ENCODE measurements at regions not wholly inside any gene's neighbourhood (a gene's known extent, or its start where the extent isn't known, plus 50 kb on each side); places are given as distances from the start of the nearest gene placed in this dataset.
A peak's percentile ranks its signal among the peaks of the same experiment; 100 is the strongest.

DNA sequence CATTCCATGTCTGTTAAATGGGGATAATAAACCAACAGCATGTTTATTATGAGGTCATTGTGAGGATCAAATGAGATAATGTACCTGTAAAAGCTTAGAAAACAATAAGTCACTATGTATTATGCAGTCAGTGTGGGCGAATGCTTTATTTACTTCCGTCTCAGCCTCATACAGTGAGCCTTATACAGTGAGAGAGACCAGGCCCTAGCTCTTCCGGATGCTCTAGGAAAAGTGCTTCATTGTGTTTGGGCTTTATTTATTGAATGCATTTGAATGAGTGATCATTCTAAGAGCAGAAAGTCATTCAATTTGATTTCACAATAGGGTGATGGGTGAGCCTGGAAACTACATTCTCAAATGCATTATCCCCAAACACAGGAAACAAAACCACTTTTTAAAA lies 603.9 kb upstream of the FANCL start:
- POLR2A ChIA-PET = no interaction called here
- TF ChIP-seq L3MBTL2 (conservative IDR thresholded peaks at IDR 0.05) = no peak
- no peak for TF ChIP-seq LEF1 (IDR thresholded peaks at IDR 0.05; ENCODE audit: borderline replicate concordance)
- TF ChIP-seq ZNF384 (IDR thresholded peaks at IDR 0.05) = no peak
- TF ChIP-seq FOXA1 (IDR thresholded peaks at IDR 0.05) = no peak
- TF ChIP-seq ARNT (IDR thresholded peaks at IDR 0.05) = no peak
- TF ChIP-seq PKNOX1 (IDR thresholded peaks at IDR 0.05) = no peak
- TF ChIP-seq FOXK2 (IDR thresholded peaks at IDR 0.05) = no peak
- TF ChIP-seq CTBP1 (IDR thresholded peaks at IDR 0.05; ENCODE audit: borderline replicate concordance) = no peak
- no peak for TF ChIP-seq NFRKB (IDR thresholded peaks at IDR 0.05)
- TF ChIP-seq FOXM1 (IDR thresholded peaks at IDR 0.05; ENCODE audit: borderline replicate concordance) = no peak
- no peak for TF ChIP-seq TARDBP (IDR thresholded peaks at IDR 0.05)
- TF ChIP-seq SP1 (IDR thresholded peaks at IDR 0.05) = no peak
- TF ChIP-seq BHLHE40 (IDR thresholded peaks at IDR 0.05; ENCODE audit: borderline replicate concordance) = no peak
- TF ChIP-seq ELF4 (IDR thresholded peaks at IDR 0.05) = no peak
- no peak for TF ChIP-seq SUZ12 (IDR thresholded peaks at IDR 0.05)
- TF ChIP-seq HDGF (IDR thresholded peaks at IDR 0.05; ENCODE audit: borderline replicate concordance) = no peak
- no peak for DNase-seq (ENCODE audit: extremely low spot score)

DNA sequence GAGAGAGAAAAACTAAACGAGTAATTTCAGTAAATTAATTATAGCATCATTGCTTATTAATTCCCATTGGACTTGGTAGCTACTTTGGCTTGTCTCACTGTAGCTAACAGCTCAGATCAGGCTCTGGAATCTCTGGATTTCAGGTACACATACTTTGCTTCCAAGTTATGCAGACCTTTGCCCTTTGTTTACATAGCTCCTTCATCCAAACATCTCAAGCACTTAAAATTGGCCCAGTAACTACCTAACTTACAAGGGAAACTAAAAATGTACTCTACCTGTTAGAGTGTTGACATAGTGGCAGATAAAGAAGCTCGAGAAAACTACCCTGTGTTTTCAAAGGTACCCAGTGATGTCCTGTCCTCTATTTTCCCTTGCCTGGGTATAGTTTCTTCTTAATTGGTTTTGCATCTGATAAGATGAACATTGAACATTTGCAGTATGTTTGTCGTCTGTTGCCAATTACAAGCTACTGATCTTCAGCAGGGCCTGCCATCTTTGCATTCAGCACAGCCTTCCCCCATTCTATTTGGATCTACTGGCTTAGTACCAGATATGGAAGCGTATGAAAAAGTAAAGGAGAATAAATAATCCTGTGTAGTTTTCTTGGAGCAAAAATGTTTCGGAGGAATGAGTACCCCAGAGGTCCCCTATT lies 601.5 kb upstream of the FANCL start:
- ChIA-PET POLR2A (no interaction called here), CTCF (no interaction called here)
- DNase-seq (ENCODE audit: extremely low spot score) = no peak
- TF ChIP-seq FOXM1 (IDR thresholded peaks at IDR 0.05; ENCODE audit: borderline replicate concordance) (no peak), PKNOX1 (IDR thresholded peaks at IDR 0.05) (no peak), LEF1 (IDR thresholded peaks at IDR 0.05; ENCODE audit: borderline replicate concordance) (no peak), CTBP1 (IDR thresholded peaks at IDR 0.05; ENCODE audit: borderline replicate concordance) (no peak), HDGF (IDR thresholded peaks at IDR 0.05; ENCODE audit: borderline replicate concordance) (no peak), NFRKB (IDR thresholded peaks at IDR 0.05) (no peak)

More for the DNA sequence above, 603.9 kb upstream of the FANCL start:
- CTCF ChIA-PET = no interaction called here

DNA sequence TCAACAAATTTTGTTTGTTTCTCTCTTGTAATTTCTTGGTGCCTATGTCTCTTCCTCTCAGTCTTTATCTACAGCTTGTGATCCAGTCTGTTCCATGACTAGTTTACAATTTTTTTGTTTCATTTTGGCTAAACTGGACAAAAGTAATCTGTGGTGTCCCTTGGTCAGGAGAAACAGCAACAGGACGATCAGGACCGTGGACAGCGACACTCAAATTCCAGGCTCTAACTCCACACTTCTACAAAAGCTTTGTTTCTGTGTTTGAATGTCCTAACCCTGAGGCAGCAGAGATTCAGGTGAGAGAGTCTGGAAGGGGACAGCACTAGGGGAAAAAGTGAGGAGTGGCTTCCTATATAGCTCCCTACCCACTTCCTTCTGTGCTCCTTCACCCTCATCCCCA lies 593.3 kb upstream of the FANCL start:
- DNase-seq (ENCODE audit: extremely low spot score) = peak; percentile 42
- ChIA-PET CTCF (no interaction called here), POLR2A (no interaction called here)
- TF ChIP-seq CTBP1 (IDR thresholded peaks at IDR 0.05; ENCODE audit: borderline replicate concordance) (no peak), HDGF (IDR thresholded peaks at IDR 0.05; ENCODE audit: borderline replicate concordance) (no peak), FOXK2 (IDR thresholded peaks at IDR 0.05) (no peak), NFRKB (IDR thresholded peaks at IDR 0.05) (no peak), FOXM1 (IDR thresholded peaks at IDR 0.05; ENCODE audit: borderline replicate concordance) (no peak), TARDBP (IDR thresholded peaks at IDR 0.05) (no peak), ARNT (IDR thresholded peaks at IDR 0.05) (no peak), SUZ12 (IDR thresholded peaks at IDR 0.05) (no peak), LEF1 (IDR thresholded peaks at IDR 0.05; ENCODE audit: borderline replicate concordance) (no peak), ZNF384 (IDR thresholded peaks at IDR 0.05) (no peak), FOXA1 (IDR thresholded peaks at IDR 0.05) (no peak), BHLHE40 (IDR thresholded peaks at IDR 0.05; ENCODE audit: borderline replicate concordance) (no peak), PKNOX1 (IDR thresholded peaks at IDR 0.05) (no peak), ELF4 (IDR thresholded peaks at IDR 0.05) (no peak), L3MBTL2 (conservative IDR thresholded peaks at IDR 0.05) (no peak), SP1 (IDR thresholded peaks at IDR 0.05) (no peak)

GRCh38 chr2:58826795-58827194 lies 585.7 kb upstream of the FANCL start:
- DNase-seq (ENCODE audit: extremely low spot score) = no peak
- TF ChIP-seq TARDBP (IDR thresholded peaks at IDR 0.05) (no peak), CTBP1 (IDR thresholded peaks at IDR 0.05; ENCODE audit: borderline replicate concordance) (no peak), SP1 (IDR thresholded peaks at IDR 0.05) (no peak), PKNOX1 (IDR thresholded peaks at IDR 0.05) (peak; percentile 60), HDGF (IDR thresholded peaks at IDR 0.05; ENCODE audit: borderline replicate concordance) (no peak), ZNF384 (IDR thresholded peaks at IDR 0.05) (no peak), SUZ12 (IDR thresholded peaks at IDR 0.05) (no peak), LEF1 (IDR thresholded peaks at IDR 0.05; ENCODE audit: borderline replicate concordance) (no peak), FOXM1 (IDR thresholded peaks at IDR 0.05; ENCODE audit: borderline replicate concordance) (no peak)
- ChIA-PET POLR2A (no interaction called here), CTCF (no interaction called here)

DNA sequence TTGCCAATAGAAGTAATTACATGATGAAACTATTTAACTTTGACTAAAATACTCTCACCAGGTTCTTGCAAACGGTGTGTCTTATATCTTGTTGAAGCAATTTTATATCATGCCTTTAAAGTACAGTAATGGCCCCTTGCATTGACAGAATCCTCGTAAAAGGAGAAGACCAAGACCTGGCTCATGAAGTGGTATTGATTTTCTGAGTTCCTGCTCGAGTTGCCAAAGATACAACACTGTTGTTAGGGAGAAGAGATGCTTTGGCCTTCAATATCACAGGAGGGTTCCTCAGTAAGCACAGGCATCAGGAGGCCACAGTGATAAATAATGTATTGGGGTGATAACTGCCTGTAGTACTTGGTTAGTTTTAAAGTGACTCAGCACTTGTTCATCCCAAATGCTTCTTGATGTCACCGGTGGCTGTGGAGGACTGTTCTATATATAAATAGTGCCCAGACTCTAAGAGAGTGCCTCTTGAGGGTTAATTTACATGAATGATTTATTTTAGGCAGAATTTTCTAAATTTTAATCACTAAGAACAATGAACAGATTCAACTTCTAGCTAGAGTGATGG lies 571.7 kb upstream of the FANCL start:
- ChIA-PET CTCF (no interaction called here), POLR2A (no interaction called here)
- no peak for TF ChIP-seq ELF4 (IDR thresholded peaks at IDR 0.05)
- 0 out of 2 replicates have a peak, but pooled peaks have one; percentile 28 for TF ChIP-seq FOXK2 (IDR thresholded peaks at IDR 0.05)
- TF ChIP-seq L3MBTL2 (conservative IDR thresholded peaks at IDR 0.05) = no peak
- TF ChIP-seq CTBP1 (IDR thresholded peaks at IDR 0.05; ENCODE audit: borderline replicate concordance) = peak; percentile 76
- no peak for TF ChIP-seq TARDBP (IDR thresholded peaks at IDR 0.05)
- TF ChIP-seq PKNOX1 (IDR thresholded peaks at IDR 0.05) = peak; percentile 37; the same call in 1 of the 2 replicates
- TF ChIP-seq SUZ12 (IDR thresholded peaks at IDR 0.05) = no peak
- TF ChIP-seq NFRKB (IDR thresholded peaks at IDR 0.05) = no peak
- TF ChIP-seq BHLHE40 (IDR thresholded peaks at IDR 0.05; ENCODE audit: borderline replicate concordance) = no peak
- no peak for TF ChIP-seq FOXM1 (IDR thresholded peaks at IDR 0.05; ENCODE audit: borderline replicate concordance)
- TF ChIP-seq ARNT (IDR thresholded peaks at IDR 0.05) = peak; percentile 79
- no peak for TF ChIP-seq ZNF384 (IDR thresholded peaks at IDR 0.05)
- TF ChIP-seq LEF1 (IDR thresholded peaks at IDR 0.05; ENCODE audit: borderline replicate concordance) = no peak; the same call in 1 of the 2 replicates
- no peak for TF ChIP-seq FOXA1 (IDR thresholded peaks at IDR 0.05)
- no peak for TF ChIP-seq SP1 (IDR thresholded peaks at IDR 0.05)
- TF ChIP-seq HDGF (IDR thresholded peaks at IDR 0.05; ENCODE audit: borderline replicate concordance) = no peak
- peak; percentile 59 for DNase-seq (ENCODE audit: extremely low spot score)

Measured in HEK293T (cell line).